HepG2 (cell line): ENCODE measurements at regions not wholly inside any gene's neighbourhood (a gene's known extent, or its start where the extent isn't known, plus 50 kb on each side); places are given as distances from the start of the nearest gene placed in this dataset.

Source experiments
- ELF1 ChIP-seq: sonication (generic); formaldehyde crosslinking; IDR thresholded peaks from 2 replicates; pipeline ENCODE4 v1.4.0; 2020; ENCODE audit warnings: missing genetic modification reagents
- SYNCRIP ChIP-seq: fragments of 200-400 bp; formaldehyde crosslinking; IDR thresholded peaks from 2 replicates; pipeline ENCODE4 v1.6.1; 2018; ENCODE audit warnings: mild to moderate bottlenecking, low read depth, low read length; ENCODE audit not compliant: insufficient read depth
- ZBTB33 ChIP-seq: sonication (generic); formaldehyde crosslinking; IDR thresholded peaks from 2 replicates; pipeline ENCODE4 v1.4.0; 2020; ENCODE audit warnings: missing genetic modification reagents
- ZSCAN30 ChIP-seq: sonication (generic); formaldehyde crosslinking; IDR thresholded peaks from 2 replicates; pipeline ENCODE4 v1.5.0; 2020; ENCODE audit warnings: mild to moderate bottlenecking, missing genetic modification reagents

DNA sequence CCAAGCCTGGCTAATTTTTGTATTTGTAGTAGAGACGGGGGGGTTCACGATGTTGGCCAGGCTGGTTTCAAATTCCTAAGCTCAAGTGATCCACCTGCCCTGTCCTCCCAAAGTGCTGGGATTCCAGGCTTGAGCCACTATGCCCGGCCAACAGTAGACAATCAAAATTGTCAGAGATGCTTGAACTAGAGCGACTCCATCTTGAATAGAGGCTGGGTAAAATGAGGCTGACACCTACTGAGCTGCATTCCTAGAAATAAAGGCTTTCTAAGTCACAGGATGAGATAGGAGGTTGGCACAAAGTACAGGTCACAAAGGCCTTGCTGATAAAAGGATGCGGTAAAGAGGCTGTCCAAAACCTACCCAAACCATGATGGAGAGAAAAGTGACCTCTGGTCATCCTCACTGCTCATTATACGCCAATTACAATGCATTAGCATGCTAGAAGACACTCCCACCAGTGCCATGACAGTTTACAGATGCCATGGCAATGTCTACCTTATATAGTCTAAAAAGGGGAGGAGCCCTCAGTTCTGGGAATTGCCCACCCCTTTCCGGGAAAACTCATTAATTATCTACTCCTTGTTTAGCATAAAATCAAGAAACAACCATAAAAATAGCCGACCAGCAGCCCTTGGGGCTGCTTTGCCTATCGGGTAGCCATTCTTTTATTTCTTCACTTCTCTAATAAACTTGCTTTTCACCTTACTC lies 134.5 kb downstream of the BAMBI start:
- TF ChIP-seq SYNCRIP, result no peak
- no peak for TF ChIP-seq ZSCAN30
- TF ChIP-seq ZBTB33 (CRISPR knock-in tag), result no peak
- no peak for TF ChIP-seq ELF1 (CRISPR knock-in tag)
